ENCODE measurements at regions not wholly inside any gene's neighbourhood (a gene's known extent, or its start where the extent isn't known, plus 50 kb on each side); places are given as distances from the start of the nearest gene placed in this dataset.

DNA sequence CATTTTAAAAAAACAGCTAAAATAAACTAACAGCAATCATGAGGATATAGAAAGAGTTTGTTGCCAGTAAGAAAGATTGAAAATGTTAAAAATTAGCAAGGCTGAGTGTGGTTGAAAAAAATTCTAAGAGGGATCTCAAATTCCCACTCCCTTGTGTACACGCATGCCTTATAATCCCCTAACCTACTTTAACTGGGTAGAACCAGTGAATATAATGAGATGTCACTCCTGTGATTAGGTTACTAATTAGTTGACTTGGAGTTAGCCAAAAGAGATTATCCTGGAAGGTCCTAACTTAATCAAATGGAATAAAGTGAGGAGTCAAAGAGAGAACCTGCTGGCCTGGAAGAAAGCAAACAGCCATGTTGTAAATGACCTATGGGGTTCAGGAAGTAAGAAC lies 286.0 kb upstream of the TGFBR2 start:
- no peaks in the 10 kb centered on the region for H3K79me1 ChIP-seq (ENCODE audit: low read depth in 1 of 2, low read length in 2 of 2)
- no peak overlapping the region for H2AK9ac ChIP-seq (replicated peaks; ENCODE audit: low read depth, low read length, poor library complexity)
- no peak overlapping the region for H3K56ac ChIP-seq (ENCODE audit: extremely low read depth, insufficient read depth, low read length)
- no peak overlapping the region for H3K4me3 ChIP-seq (ENCODE audit: insufficient read depth, low read depth, low read length)
- no peak overlapping the region; a peak in 1 of 4 replicates for H4K8ac ChIP-seq (ENCODE audit: low read depth in 2 of 2, low read length in 2 of 2)
- H3K18ac ChIP-seq (ENCODE audit: low read depth, low read length) = no peak overlapping the region
- no peak overlapping the region for H2BK120ac ChIP-seq (ENCODE audit: low read depth, low read length)
- no peak overlapping the region for H3K27ac ChIP-seq (ENCODE audit: insufficient read depth, low read length)
- no peaks in the 10 kb centered on the region for H3K9me3 ChIP-seq (ENCODE audit: control insufficient read depth, insufficient read depth, low read length)
- H2BK20ac ChIP-seq (ENCODE audit: low read depth, low read length) = no peak overlapping the region
- H2AFZ ChIP-seq (replicated peaks; ENCODE audit: low read length, poor library complexity) = no peak overlapping the region
- no TSS peak for BruUV-seq (replicated peaks)
- H4K91ac ChIP-seq (ENCODE audit: insufficient read depth, low read depth, low read length) = no peak overlapping the region
- H3K4ac ChIP-seq (ENCODE audit: low read depth, low read length) = no peak overlapping the region
- ChIA-PET POLR2A (ENCODE audit: unreplicated experiment) (no interaction called here), CTCF (interaction anchor here (0.6 to 1.1 kb wide), 3 partner anchors 10 to 116 kb away, joined by 3 read pairs; no protein-coding TSS in a partner anchor)
- in situ Hi-C loops (cut with MboI; ENCODE audit: low sequenced_read_pairs) (no loop called here), dilution Hi-C loops (cut with HindIII; ENCODE audit: low sequenced_read_pairs, unreplicated experiment) (no loop called here), intact Hi-C loops (cut with micrococcal nuclease) (loop anchor here (5.0 kb wide), 1 partner anchor 372 kb away; no protein-coding TSS in a partner anchor)
- no peaks in the 10 kb centered on the region for H3K36me3 ChIP-seq (ENCODE audit: control insufficient read depth, insufficient read depth, low read length)
- H4K20me1 ChIP-seq (ENCODE audit: insufficient read depth, low read length) = no peaks in the 10 kb centered on the region
- peaks cover 5% of the 10 kb centered on the region; the same call in 1 of the 2 replicates for H3K4me1 ChIP-seq (ENCODE audit: control insufficient read depth, insufficient read depth, low read length)
- no peak overlapping the region for H4K5ac ChIP-seq (ENCODE audit: low read depth, low read length)
- H2AK5ac ChIP-seq (ENCODE audit: low read depth, low read length) = no peak overlapping the region
- no peak for DNase-seq
- H3K9ac ChIP-seq (ENCODE audit: low read depth, low read length) = no peak overlapping the region
- no peaks in the 10 kb centered on the region for H3K27me3 ChIP-seq (ENCODE audit: control insufficient read depth, insufficient read depth, low read length)
- peaks cover 2% of the 10 kb centered on the region; the same call in 1 of the 2 replicates for H3K9me1 ChIP-seq (ENCODE audit: insufficient read depth, low read length)
- TF ChIP-seq FOS (IDR thresholded peaks at IDR 0.05; ENCODE audit: low read depth, low read length) = no peak
- no peak for TF ChIP-seq USF2 (IDR thresholded peaks at IDR 0.05; ENCODE audit: low read depth, low read length)
- no peak for TF ChIP-seq MAZ (IDR thresholded peaks at IDR 0.05; ENCODE audit: borderline replicate concordance, low read depth, low read length)
- TF ChIP-seq SMC3 (IDR thresholded peaks at IDR 0.05; ENCODE audit: low read depth, low read length) = no peak
- no peak for TF ChIP-seq CEBPB (IDR thresholded peaks at IDR 0.05; ENCODE audit: low read depth, low read length)
- TF ChIP-seq BHLHE40 (IDR thresholded peaks at IDR 0.05; ENCODE audit: low read depth, low read length) = no peak
- TF ChIP-seq RAD21 (IDR thresholded peaks at IDR 0.05; ENCODE audit: low read length) = no peak
- TF ChIP-seq NFE2L2 (IDR thresholded peaks at IDR 0.05; ENCODE audit: low read depth, low read length) = no peak
- TF ChIP-seq, protein P1, sequence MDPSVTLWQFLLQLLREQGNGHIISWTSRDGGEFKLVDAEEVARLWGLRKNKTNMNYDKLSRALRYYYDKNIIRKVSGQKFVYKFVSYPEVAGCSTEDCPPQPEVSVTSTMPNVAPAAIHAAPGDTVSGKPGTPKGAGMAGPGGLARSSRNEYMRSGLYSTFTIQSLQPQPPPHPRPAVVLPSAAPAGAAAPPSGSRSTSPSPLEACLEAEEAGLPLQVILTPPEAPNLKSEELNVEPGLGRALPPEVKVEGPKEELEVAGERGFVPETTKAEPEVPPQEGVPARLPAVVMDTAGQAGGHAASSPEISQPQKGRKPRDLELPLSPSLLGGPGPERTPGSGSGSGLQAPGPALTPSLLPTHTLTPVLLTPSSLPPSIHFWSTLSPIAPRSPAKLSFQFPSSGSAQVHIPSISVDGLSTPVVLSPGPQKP (IDR thresholded peaks at IDR 0.05; ENCODE audit: borderline replicate concordance, low read depth, low read length) = no peak
- H2BK5ac ChIP-seq (ENCODE audit: low read depth, low read length, poor library complexity, severe bottlenecking) = no peak overlapping the region
- no peak overlapping the region for H3K14ac ChIP-seq (replicated peaks; ENCODE audit: low read depth, low read length)
- no peak for ATAC-seq (ENCODE audit: low read depth)
- no peak overlapping the region for H3K4me2 ChIP-seq (ENCODE audit: low read depth, low read length)
- WGBS, 2 experiments (ENCODE audit: extremely low coverage in 2 of 2, insufficient read length in 1 of 2) = no CpG with 5 or more reads among the region's 1 CpG
- no peak overlapping the region for H2BK15ac ChIP-seq (ENCODE audit: low read depth, low read length)
- H3K23ac ChIP-seq (ENCODE audit: low read depth, low read length) = no peak overlapping the region

Measured in IMR-90 (cell line).